Uterus (tissue), 2 donors: ENCODE measurements at regions not wholly inside any gene's neighbourhood (a gene's known extent, or its start where the extent isn't known, plus 50 kb on each side); places are given as distances from the start of the nearest gene placed in this dataset.

Experiments
- CTCF ChIP-seq, 4 experiments: fragments of 200-600 bp in 2 of 4; fragments of 450-650 bp in 2 of 4; sonication (generic) in 2 of 4; IDR thresholded peaks; one replicate each; pipeline ENCODE4 v1.5.1; 2016 to 2019; ENCODE audit warnings: antibody characterized with exemption in 4 of 4, mild to moderate bottlenecking in 2 of 4, moderate library complexity in 1 of 4
- POLR2A ChIP-seq, 2 donors: fragments of 450-650 bp; IDR thresholded peaks; one replicate each; pipeline ENCODE4 v1.6.1; 2016; ENCODE audit warnings: antibody characterized with exemption in 2 of 2, mild to moderate bottlenecking in 1 of 2, moderate library complexity in 1 of 2

DNA sequence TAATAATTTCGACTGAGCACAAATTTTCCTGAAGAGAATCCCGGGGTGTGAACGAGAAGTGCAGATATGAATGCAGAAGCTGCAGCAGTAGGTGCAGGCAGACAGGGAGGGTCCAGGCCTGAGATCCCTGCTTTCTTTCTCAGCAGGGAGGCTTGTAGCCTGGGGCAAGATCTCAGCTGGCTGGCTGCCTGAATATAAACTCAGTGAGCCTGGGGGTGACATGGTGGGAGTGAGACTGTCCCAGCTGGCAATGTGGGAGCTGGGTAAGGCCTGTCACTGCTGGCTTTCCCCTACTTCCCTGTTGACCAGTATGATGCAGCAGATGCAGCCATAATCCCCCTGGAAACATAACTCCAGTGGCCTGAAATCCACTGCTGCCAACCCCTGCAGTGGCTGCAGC, 325.2 kb downstream of the CETN3 start:
- no peak for TF ChIP-seq CTCF (IDR thresholded peaks at IDR 0.05)
- TF ChIP-seq POLR2A (IDR thresholded peaks at IDR 0.05), result no peak
